ENCODE measurements at regions not wholly inside any gene's neighbourhood (a gene's known extent, or its start where the extent isn't known, plus 50 kb on each side); places are given as distances from the start of the nearest gene placed in this dataset.
"Not testable (repeated sequence)": the region's sequence is repeated elsewhere in the genome, so short reads cannot be mapped to it uniquely, and the experiment has no call there.

- DNase-seq, result no peak
These were observed 710.6 kb upstream of the CCDC179 start for GRCh38 chr11:23570828-23571227.

DNA sequence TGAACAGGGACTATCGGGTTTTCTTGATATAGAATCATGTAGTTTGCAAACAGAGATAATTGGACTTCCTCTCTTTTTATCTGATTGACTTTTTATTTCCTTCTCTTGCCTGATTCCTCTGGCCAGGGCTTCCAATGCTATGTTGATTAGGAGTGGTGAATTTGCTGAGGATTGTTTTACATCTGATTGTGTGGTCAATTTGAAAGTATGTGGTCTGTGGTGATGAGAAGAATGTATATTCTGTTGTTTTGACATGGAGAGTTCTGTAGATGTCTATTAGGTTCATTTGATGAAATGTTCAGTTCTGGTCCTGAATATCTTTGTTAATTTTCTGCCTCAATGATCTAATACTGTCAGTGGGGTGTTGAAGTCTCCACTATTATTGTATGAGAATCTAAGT, 713.2 kb upstream of the CCDC179 start:
- DNase-seq, result no peak

DNA sequence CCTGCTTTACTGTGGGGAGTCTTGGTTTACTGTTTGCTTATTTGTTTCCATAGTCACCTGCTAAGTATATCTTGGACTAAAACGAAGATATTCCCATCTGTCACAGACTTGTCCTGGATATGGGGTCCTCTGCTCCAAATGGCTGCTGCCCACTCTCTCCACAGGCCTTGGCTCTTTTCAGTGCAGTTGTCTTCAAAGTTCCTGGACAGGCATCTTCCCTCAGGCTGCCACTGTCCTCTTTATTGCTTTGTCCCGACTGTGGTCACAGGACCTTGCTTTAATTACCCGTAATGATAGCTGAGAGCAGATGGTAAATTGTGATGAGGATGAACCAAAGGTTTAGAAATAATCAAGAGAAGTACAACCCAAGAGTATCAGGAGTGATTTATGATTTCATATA, 713.9 kb upstream of the CCDC179 start:
- no peak for DNase-seq

DNA sequence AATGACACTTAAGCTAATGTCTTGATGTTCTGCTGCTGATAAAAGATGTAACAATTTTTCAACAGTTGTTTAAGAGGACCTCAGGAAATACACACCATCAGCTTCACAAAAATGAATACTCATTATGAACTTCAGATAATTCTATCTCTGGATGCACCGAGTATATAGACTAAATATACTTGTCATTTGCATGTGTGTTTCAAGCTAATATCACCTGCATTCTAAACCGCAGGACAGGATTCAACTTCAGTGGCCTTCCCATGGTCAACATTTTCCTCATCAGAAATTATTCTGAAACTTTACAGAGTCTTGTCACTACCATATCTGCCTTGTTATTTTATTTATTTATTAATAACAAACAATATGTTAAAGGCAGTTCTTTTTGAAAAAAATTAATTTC, 717.0 kb upstream of the CCDC179 start:
- no peak for DNase-seq

- DNase-seq, result no peak
These were observed 725.3 kb upstream of the CCDC179 start for GRCh38 chr11:23585416-23586104.

GRCh38 chr11:23586173-23586572, 725.9 kb upstream of the CCDC179 start:
- DNase-seq, result no peak

- no peak for DNase-seq
These were observed 730.5 kb upstream of the CCDC179 start for GRCh38 chr11:23590596-23591308.

DNA sequence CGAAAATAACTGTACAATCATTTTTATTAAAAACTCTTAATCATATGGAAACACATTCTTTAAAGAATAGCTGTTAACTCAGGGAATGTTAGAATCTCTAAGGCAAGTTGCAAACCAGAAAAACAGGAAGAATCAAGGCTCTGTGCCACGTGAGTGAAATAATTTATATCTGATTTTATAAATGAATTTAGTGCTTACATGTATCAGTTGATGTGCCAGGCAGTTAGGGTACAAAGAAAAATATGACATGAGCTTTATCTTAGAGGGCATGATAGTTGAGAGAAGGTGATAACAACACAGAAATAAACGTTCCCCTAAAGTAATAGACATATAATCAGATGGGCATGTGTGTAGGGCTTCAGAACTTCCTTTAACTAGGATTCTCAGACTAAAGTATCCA, 734.5 kb upstream of the CCDC179 start:
- no peak for DNase-seq

DNA sequence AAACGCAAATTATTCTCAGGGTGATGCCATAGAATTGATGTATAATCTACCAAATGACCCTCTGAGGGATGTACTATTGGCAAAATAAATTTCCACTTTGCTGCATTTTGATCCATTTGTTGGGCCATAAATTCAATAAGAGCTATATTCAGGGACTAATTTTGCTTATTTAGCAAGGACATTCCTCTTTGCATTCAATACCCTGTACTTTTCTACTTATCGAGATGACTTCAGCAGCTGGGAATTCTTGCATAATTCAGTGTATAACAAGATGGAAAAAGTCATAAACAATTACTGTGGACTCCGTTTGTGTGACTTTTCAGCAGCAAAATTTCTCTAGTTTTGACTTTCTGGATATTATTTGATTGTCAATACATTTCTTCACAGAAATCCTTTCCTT, 744.7 kb upstream of the CCDC179 start:
- DNase-seq, result no peak

- no peak for DNase-seq
These were observed 745.9 kb upstream of the CCDC179 start for GRCh38 chr11:23606191-23606590.

GRCh38 chr11:23611726-23612125, 751.5 kb upstream of the CCDC179 start:
- DNase-seq, result no peak

DNA sequence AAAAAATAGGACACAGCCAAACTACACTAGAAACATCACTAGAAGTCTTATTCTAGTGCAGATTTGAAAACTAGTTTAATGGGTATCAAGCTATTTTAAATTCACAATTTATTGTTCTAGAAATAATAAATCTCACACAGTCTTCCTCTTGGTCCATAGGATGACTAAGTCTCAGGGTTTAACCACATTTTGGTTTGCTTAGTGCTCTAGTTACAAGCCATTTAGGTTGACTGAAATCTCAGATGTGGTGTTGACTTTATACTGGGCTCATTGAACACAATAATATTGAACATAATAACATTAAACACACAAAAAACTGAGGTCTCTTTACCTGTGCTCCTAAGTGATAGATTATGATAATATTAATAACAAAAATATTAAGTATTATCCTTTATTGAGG, 760.3 kb upstream of the CCDC179 start:
- no peak for DNase-seq

DNA sequence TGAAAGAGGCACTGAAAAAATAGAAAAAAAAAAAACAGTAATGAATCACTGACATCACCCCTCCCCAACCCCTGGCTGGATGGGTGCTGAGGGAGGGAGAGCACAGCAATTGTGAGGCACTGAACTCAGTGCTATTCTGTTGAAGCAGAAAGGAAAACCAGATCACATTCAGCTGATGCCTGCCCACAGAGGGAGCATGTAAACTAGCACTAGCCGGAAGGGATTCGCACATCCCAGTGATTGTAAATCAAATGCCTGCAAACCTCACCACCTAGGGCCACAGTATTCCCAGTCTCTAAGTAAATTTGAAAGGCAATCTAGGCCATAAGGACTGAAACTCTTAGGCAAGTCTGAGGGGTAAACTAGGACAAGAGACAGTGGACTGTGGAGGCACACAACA, 772.0 kb upstream of the CCDC179 start:
- DNase-seq, result no peak

- DNase-seq, result no peak
These were observed 784.2 kb upstream of the CCDC179 start for GRCh38 chr11:23644443-23644842.

DNA sequence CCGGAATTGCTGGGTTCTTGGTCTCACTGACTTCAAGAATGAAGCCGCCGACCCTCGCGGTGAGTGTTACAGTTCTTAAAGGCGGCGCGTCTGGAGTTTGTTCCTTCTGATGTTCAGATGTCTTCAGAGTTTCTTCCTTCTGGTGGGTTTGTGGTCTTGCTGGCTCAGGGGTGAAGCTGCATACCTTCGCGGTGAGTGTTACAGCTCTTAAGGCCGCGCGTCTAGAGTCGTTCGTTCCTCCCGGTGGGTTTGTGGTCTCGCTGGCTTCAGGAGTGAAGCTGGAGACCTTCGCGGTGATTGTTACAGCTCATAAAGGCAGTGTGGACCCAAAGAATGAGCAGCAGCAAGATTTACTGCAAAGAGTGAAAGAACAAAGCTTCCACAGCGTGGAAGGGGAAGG, 792.1 kb upstream of the CCDC179 start:
- DNase-seq, result not testable (repeated sequence)

GRCh38 chr11:23653071-23653675, 792.9 kb upstream of the CCDC179 start:
- no peak for DNase-seq

DNA sequence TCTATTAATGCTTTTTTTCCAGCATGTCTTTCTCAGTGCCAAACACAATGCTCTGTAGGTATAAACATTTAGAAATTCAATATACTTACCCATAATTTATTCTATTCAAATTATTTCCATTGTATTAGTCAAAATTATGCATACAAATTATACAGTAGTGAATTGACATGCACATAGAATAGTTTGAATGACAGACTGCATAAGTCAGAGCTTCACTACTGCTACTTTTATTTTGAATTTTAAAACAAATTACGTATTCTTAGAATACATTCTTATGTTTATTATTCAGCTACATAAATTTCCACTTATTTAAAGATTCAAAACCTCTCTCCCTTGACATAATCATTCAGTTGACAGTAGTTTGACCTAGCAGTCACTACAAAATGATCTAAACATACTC, 808.0 kb upstream of the CCDC179 start:
- no peak for DNase-seq

GRCh38 chr11:23673366-23673765, 813.1 kb upstream of the CCDC179 start:
- DNase-seq, result no peak

DNA sequence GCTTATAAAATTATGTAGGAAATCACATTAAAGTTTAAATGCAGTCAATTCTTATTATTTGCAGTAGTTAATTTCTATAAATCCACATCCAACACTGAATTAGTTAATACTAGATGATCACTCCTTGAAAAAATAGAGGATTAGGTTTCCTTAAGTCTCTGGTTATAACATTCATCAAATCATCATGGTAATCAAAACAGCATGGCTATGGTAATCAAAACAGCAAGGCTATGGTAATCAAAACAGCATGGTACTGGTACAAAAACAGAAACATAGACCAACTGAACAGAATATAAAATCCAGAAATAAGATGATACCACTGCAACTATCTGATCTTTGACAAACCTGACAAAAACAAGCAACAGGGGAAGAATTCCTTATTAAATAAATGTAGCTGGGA, 814.6 kb upstream of the CCDC179 start:
- DNase-seq, result no peak

DNA sequence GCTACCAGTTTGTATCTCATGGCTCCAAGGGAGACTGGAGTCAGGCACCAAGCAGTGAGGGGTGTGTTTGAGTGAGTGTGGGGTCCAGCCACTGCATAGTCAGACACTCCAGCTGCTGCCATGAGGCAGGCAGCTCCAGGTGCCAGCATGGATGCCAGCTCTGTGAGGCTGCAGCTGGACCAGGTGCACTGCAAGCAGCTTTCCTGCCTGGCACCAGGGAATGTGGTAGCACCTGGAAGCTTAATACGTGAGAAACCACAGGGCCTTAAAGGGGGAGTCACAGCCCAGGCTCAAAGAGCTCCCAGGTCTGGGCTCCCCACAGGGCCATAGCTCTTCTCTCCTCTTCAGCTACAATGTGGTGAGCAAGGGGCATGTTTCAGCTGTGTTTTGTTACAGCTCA, 817.8 kb upstream of the LUZP2 start:
- no peak for DNase-seq

GRCh38 chr11:23679981-23680380, 816.9 kb upstream of the LUZP2 start:
- DNase-seq, result no peak

GRCh38 chr11:23680488-23681230, 816.2 kb upstream of the LUZP2 start:
- DNase-seq, result no peak

DNA sequence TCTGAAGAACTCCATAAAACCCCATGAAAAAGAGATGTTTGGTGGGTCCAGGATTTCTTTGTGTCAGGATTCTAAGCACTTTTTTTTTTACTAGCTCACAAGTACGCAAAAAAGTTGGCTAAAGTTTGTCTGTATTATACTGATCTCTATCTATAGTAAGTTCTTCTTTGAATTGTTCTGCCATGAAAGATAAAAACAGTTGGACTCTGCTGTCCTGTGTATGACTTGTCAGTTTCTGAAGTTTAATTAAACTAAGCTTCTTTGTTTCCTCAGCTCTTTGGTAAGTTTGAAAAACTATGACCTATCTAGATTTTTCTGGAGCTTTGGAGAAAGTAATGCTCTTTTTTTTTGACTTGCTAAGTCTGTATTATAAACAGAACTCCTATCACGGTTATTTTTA, 812.2 kb upstream of the LUZP2 start:
- no peak for DNase-seq

DNA sequence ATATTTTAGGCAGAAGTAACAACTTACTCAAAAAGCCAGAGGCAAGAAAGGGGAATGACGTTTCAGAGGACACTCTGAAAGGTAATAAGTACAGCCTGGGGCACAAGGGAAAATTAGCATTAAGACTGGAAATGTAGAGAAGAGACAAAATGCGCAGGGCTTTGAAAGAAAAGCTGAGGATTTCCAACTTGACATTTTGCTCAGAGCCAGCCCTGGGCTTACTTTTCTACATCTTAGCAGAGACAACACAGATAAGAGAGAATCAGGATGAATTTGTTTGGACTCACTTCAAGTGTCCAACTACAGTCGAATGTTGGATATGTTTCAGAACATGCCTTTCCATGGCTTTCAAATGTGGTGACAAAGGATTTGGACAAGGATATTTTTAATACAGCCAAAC, 808.9 kb upstream of the LUZP2 start:
- DNase-seq, result no peak
